Endothelial cell of umbilical vein (primary cell): ENCODE measurements at regions not wholly inside any gene's neighbourhood (a gene's known extent, or its start where the extent isn't known, plus 50 kb on each side); places are given as distances from the start of the nearest gene placed in this dataset.

Experiments
- BruUV-seq: library from RNA; stranded (reverse); fragments of 400-500 nt; replicated peaks from 2 replicates; lab custom pipeline; 2021; lab: Mats Ljungman, UMichigan
- CTCF ChIA-PET: fragments of 300-600, 350-600 bp; sonication (Branson Sonifier 250); formaldehyde crosslinking; loops from one replicate; lab custom pipeline; 2021; ENCODE audit warnings: antibody characterized with exemption, inconsistent platforms; lab: Charles Lee
- POLR2A ChIA-PET: fragments of 300-600, 350-600 bp; sonication (Branson Sonifier 250); formaldehyde crosslinking; loops from one replicate; lab custom pipeline; 2021; ENCODE audit warnings: antibody characterized with exemption, inconsistent platforms; lab: Charles Lee
- DNase-seq: peaks from one replicate; pipeline ENCODE4 v3.0.0-alpha.2; 2011; ENCODE audit warnings: low read depth, low spot score
- FAIRE-seq: peaks from 2 replicates; lab custom pipeline; 2011; peaks lifted over from hg19 to GRCh38; lab: Jason Lieb, UNC
- H2AFZ ChIP-seq: 2 replicates; pipeline ENCODE4 v1.6.0; 2012; ENCODE audit warnings: low read depth, low read length, control low read depth, inconsistent platforms
- H3K27ac ChIP-seq: 2 replicates; pipeline ENCODE4 v1.5.1; 2011; ENCODE audit warnings: low read depth, mild to moderate bottlenecking, control low read depth, low read length, moderate library complexity; ENCODE audit not compliant: insufficient read depth
- H3K27me3 ChIP-seq, 2 experiments: 2 replicates each; pipeline versions ENCODE4 v1.6.0 to v1.6.1; 2011; ENCODE audit warnings: low read length in 2 of 2, mixed read lengths in 1 of 2; ENCODE audit not compliant: control insufficient read depth in 2 of 2, insufficient read depth in 2 of 2
- H3K36me3 ChIP-seq, 2 experiments: 2 replicates in 1 of 2; 3 replicates in 1 of 2; pipeline ENCODE4 v1.5.1; 2011; ENCODE audit warnings: low read length in 2 of 2, mild to moderate bottlenecking in 1 of 2, moderate library complexity in 1 of 2; ENCODE audit not compliant: control insufficient read depth in 2 of 2, insufficient read depth in 2 of 2; ENCODE audit errors: extremely low read depth in 1 of 2
- H3K4me1 ChIP-seq: 3 replicates; pipeline ENCODE4 v1.5.1; 2011; ENCODE audit warnings: mild to moderate bottlenecking, low read length; ENCODE audit not compliant: control insufficient read depth, insufficient read depth; ENCODE audit errors: extremely low read depth
- H3K4me2 ChIP-seq: 2 replicates; pipeline ENCODE4 v1.6.1; 2011; ENCODE audit warnings: low read length, control low read depth, mixed read lengths; ENCODE audit not compliant: insufficient read depth
- H3K4me3 ChIP-seq, 3 experiments: fragments of 200-600 bp in 1 of 3; sonication (generic), shearing (Covaris generic) in 1 of 3; replicated peaks in 1 of 3; 2 replicates each; pipeline ENCODE4 v1.5.1; 2011 to 2016; ENCODE audit warnings: control low read depth in 3 of 3, low read length in 3 of 3, mild to moderate bottlenecking in 2 of 3, inconsistent platforms in 1 of 3, low read depth in 1 of 3, moderate library complexity in 1 of 3; ENCODE audit not compliant: insufficient read depth in 1 of 3
- H3K79me2 ChIP-seq: 2 replicates; pipeline ENCODE4 v1.6.0; 2012; ENCODE audit warnings: low read length, inconsistent platforms; ENCODE audit not compliant: control insufficient read depth, insufficient read depth
- H3K9ac ChIP-seq: replicated peaks from 2 replicates; pipeline ENCODE3; 2011; ENCODE audit warnings: low read length, control low read depth; ENCODE audit not compliant: insufficient read depth; ENCODE audit errors: extremely low read depth
- H3K9me1 ChIP-seq: replicated peaks from 3 replicates; pipeline ENCODE4 v1.6.0; 2011; ENCODE audit warnings: mild to moderate bottlenecking, low read length; ENCODE audit not compliant: control insufficient read depth, insufficient read depth; ENCODE audit errors: extremely low read depth
- H3K9me3 ChIP-seq: replicated peaks from 2 replicates; pipeline ENCODE4 v1.5.1; 2012; ENCODE audit warnings: low read length, inconsistent platforms; ENCODE audit not compliant: control insufficient read depth, insufficient read depth
- H4K20me1 ChIP-seq: replicated peaks from 2 replicates; pipeline ENCODE3; 2011; ENCODE audit warnings: mild to moderate bottlenecking, low read length; ENCODE audit not compliant: control insufficient read depth, insufficient read depth; ENCODE audit errors: extremely low read depth
- CTCF ChIP-seq, 2 donors: IDR thresholded peaks; 1 replicate in 1 of 2; 2 replicates in 1 of 2; pipeline ENCODE4 v1.5.1; 2011; ENCODE audit warnings: low read length in 2 of 2, mild to moderate bottlenecking in 2 of 2, moderate library complexity in 2 of 2, control low read depth in 1 of 2, inconsistent platforms in 1 of 2, low read depth in 1 of 2; ENCODE audit not compliant: insufficient read depth in 1 of 2; ENCODE audit errors: extremely low read depth in 1 of 2
- EZH2 ChIP-seq: IDR thresholded peaks from 2 replicates; pipeline ENCODE4 v1.6.1; 2012; ENCODE audit warnings: borderline replicate concordance, low read depth, mild to moderate bottlenecking, moderate library complexity, low read length, inconsistent platforms; ENCODE audit not compliant: severe bottlenecking
- FOS ChIP-seq: IDR thresholded peaks from 2 replicates; pipeline ENCODE4 v1.6.1; 2011; ENCODE audit warnings: mild to moderate bottlenecking, low read length, moderate library complexity, borderline replicate concordance; ENCODE audit not compliant: insufficient read depth
- GATA2 ChIP-seq: IDR thresholded peaks from 2 replicates; pipeline ENCODE4 v1.7.0; 2011; ENCODE audit warnings: low read depth, mild to moderate bottlenecking, moderate library complexity, mixed read lengths, low read length; ENCODE audit not compliant: insufficient read length, insufficient read depth
- JUN ChIP-seq: IDR thresholded peaks from 2 replicates; pipeline ENCODE4 v1.6.1; 2011; ENCODE audit warnings: borderline replicate concordance, low read depth; ENCODE audit not compliant: insufficient read length, insufficient read depth
- MAX ChIP-seq: IDR thresholded peaks from 2 replicates; pipeline ENCODE4 v1.6.1; 2011; ENCODE audit not compliant: insufficient read depth, insufficient read length
- MYC ChIP-seq: IDR thresholded peaks from one replicate; pipeline ENCODE4 v1.6.1; 2011; ENCODE audit warnings: mild to moderate bottlenecking, low read depth, low read length
- POLR2A ChIP-seq: IDR thresholded peaks from 2 replicates; pipeline ENCODE4 v1.6.1; 2012; ENCODE audit warnings: low read depth, mild to moderate bottlenecking, control low read depth, low read length
- POLR2AphosphoS5 ChIP-seq: IDR thresholded peaks from 2 replicates; pipeline ENCODE4 v1.6.1; 2012; ENCODE audit warnings: low read depth, mild to moderate bottlenecking, control low read depth, low read length, moderate library complexity; ENCODE audit not compliant: insufficient read depth
- dilution Hi-C: fragments of 300-500 bp; cut with MboI; formaldehyde crosslinking; loops from one replicate; pipeline ENCODE4 v1.15.0; 2019; ENCODE audit warnings: low sequenced_read_pairs; ENCODE audit not compliant: extremely low pct_ligation_motif_present
- intact Hi-C: fragments of 100-400 bp; cut with micrococcal nuclease; formaldehyde crosslinking; loops from one replicate; pipeline ENCODE4 v1.10.0; 2022

- no TSS peak for BruUV-seq
- no peaks in the 10 kb centered on the region for H4K20me1 ChIP-seq
- FAIRE-seq (no peak), DNase-seq (no peak)
- no peak overlapping the region for H2AFZ ChIP-seq
- H3K79me2 ChIP-seq, result no peaks in the 10 kb centered on the region
- H3K36me3 ChIP-seq, result no peaks in the 10 kb centered on the region
- POLR2A ChIA-PET, result no interaction called here
- no peak overlapping the region for H3K27ac ChIP-seq
- H3K4me1 ChIP-seq, result no peaks in the 10 kb centered on the region
- CTCF ChIA-PET, result interaction anchor here (0.9 to 2.1 kb wide), 4 partner anchors 9 to 289 kb away, joined by 3 to 8 read pairs (median 6); no protein-coding TSS in a partner anchor
- intact Hi-C loops (no loop called here), dilution Hi-C loops (no loop called here)
- no peaks in the 10 kb centered on the region for H3K9me3 ChIP-seq
- no peak overlapping the region for H3K9ac ChIP-seq
- no peaks in the 10 kb centered on the region for H3K9me1 ChIP-seq
- TF ChIP-seq FOS (no peak), EZH2 (no peak), POLR2AphosphoS5 (no peak), POLR2A (no peak), CTCF (IDR thresholded peaks at IDR 0.05; ENCODE audit: extremely low read depth in 1 of 2, insufficient read depth in 1 of 2, low read depth in 1 of 2, low read length in 2 of 2) (no peak), GATA2 (no peak), MAX (no peak), MYC (no peak), JUN (no peak)
- H3K4me3 ChIP-seq, result no peak overlapping the region
- H3K4me2 ChIP-seq, result no peak overlapping the region
- H3K27me3 ChIP-seq, result no peaks in the 10 kb centered on the region
These were observed 236.9 kb downstream of the PTEN start for GRCh38 chr10:88100281-88100680.
